Activated CD4-positive, alpha-beta memory T cell treated with anti-CD3 and anti-CD28 coated beads for 36 hours (primary cell): ENCODE measurements at regions not wholly inside any gene's neighbourhood (a gene's known extent, or its start where the extent isn't known, plus 50 kb on each side); places are given as distances from the start of the nearest gene placed in this dataset.

Experiments used
- CTCF ChIA-PET: fragments of 350-600 bp; sonication (Branson Sonifier 250); formaldehyde crosslinking; loops from one replicate; lab custom pipeline; 2021; ENCODE audit warnings: antibody characterized with exemption, inconsistent platforms; lab: Charles Lee
- POLR2A ChIA-PET: fragments of 350-600 bp; sonication (Branson Sonifier 250); formaldehyde crosslinking; loops from one replicate; lab custom pipeline; 2021; ENCODE audit warnings: antibody characterized with exemption; lab: Charles Lee
- DNase-seq: peaks from one replicate; pipeline ENCODE4 v3.0.0-alpha.2; 2020
- H3K27ac Mint-ChIP-seq: one replicate; pipeline ENCODE4 v1.8.0; 2021; ENCODE audit warnings: mixed read lengths
- H3K27me3 Mint-ChIP-seq: one replicate; pipeline ENCODE4 v1.8.0; 2021; ENCODE audit warnings: mixed read lengths
- H3K36me3 Mint-ChIP-seq: one replicate; pipeline ENCODE4 v1.8.0; 2021; ENCODE audit warnings: mixed read lengths
- H3K4me1 Mint-ChIP-seq: one replicate; pipeline ENCODE4 v1.8.0; 2021; ENCODE audit warnings: low read depth, mixed read lengths
- H3K4me3 Mint-ChIP-seq: one replicate; pipeline ENCODE4 v1.8.0; 2021; ENCODE audit warnings: mild to moderate bottlenecking, mixed read lengths
- H3K9me3 Mint-ChIP-seq: one replicate; pipeline ENCODE4 v1.8.0; 2021; ENCODE audit warnings: mixed read lengths
- intact Hi-C: fragments of 100-400 bp; cut with micrococcal nuclease; formaldehyde crosslinking; loops from one replicate; pipeline ENCODE4 v1.15.1; 2023

- Mint-ChIP-seq H3K36me3 (no peaks in the 10 kb centered on the region), H3K27me3 (no peaks in the 10 kb centered on the region), H3K27ac (no peak overlapping the region), H3K4me3 (no peak overlapping the region), H3K9me3 (peaks cover 4% of the 10 kb centered on the region), H3K4me1 (no peaks in the 10 kb centered on the region)
- ChIA-PET POLR2A (no interaction called here), CTCF (no interaction called here)
- intact Hi-C loops = no loop called here
- DNase-seq = no peak
Observed at GRCh38 chr5:117207088-117207668, 632.6 kb upstream of the SEMA6A start.

DNA sequence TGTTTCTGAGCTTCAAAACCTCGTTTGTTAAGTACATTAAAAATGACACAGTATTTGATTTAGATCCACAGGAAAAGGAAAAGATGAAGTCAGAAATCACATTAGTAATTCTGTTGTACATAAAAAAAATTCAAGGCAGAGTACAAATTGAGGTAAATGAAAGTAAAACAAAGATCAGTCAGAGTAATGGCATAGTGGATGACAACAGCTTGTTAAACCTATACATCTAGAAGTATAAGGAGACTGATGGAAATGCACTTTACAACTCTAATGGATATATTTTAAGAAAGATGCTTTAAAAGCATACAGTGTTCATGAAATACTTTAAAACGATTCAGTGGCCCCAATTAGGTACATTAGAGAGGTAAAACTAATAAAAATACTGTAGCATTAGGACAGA is 631.3 kb upstream of the SEMA6A start:
- H3K27ac Mint-ChIP-seq = no peak overlapping the region
- intact Hi-C loops = no loop called here

GRCh38 chr5:117204926-117205869 is 630.6 kb upstream of the SEMA6A start:
- no peak for DNase-seq
- intact Hi-C loops = no loop called here
- POLR2A ChIA-PET = no interaction called here
- no peaks in the 10 kb centered on the region for H3K4me1 Mint-ChIP-seq
- H3K4me3 Mint-ChIP-seq = no peak overlapping the region
- no peak overlapping the region for H3K27ac Mint-ChIP-seq
- no peaks in the 10 kb centered on the region for H3K36me3 Mint-ChIP-seq
- CTCF ChIA-PET = no interaction called here
- H3K9me3 Mint-ChIP-seq = peaks cover 4% of the 10 kb centered on the region
- no peaks in the 10 kb centered on the region for H3K27me3 Mint-ChIP-seq

More for the DNA sequence above, 631.3 kb upstream of the SEMA6A start:
- ChIA-PET POLR2A (no interaction called here), CTCF (no interaction called here)
- no peak overlapping the region for H3K4me3 Mint-ChIP-seq
- H3K36me3 Mint-ChIP-seq = no peaks in the 10 kb centered on the region
- peaks cover 4% of the 10 kb centered on the region for H3K9me3 Mint-ChIP-seq
- H3K27me3 Mint-ChIP-seq = no peaks in the 10 kb centered on the region
- no peaks in the 10 kb centered on the region for H3K4me1 Mint-ChIP-seq
- no peak for DNase-seq

DNA sequence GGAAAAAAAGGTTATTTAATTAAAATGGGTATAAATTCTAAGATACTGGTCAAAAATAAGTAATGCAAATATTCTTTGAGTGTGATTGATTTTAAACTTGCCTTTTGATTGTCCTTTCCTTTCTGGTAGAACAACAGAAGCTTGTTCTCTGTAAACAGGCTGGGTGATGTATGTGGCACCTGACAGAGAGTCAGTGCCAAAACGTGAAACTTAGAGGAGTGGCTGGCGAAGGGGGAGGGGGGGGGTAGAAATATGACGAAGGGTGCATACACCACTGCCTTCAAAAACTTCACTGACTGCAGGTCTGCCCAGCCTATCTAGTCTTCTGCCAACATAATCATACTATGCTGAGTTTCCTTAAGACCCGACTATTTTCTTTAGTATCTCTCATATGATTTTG is 629.8 kb upstream of the SEMA6A start:
- Mint-ChIP-seq H3K4me1 (no peaks in the 10 kb centered on the region), H3K9me3 (peaks cover 4% of the 10 kb centered on the region), H3K27ac (no peak overlapping the region), H3K4me3 (no peak overlapping the region), H3K27me3 (no peaks in the 10 kb centered on the region), H3K36me3 (no peaks in the 10 kb centered on the region)
- POLR2A ChIA-PET = no interaction called here
- CTCF ChIA-PET = no interaction called here
- intact Hi-C loops = no loop called here
- DNase-seq = no peak

GRCh38 chr5:117203584-117203983 is 629.0 kb upstream of the SEMA6A start:
- Mint-ChIP-seq H3K9me3 (peaks cover 4% of the 10 kb centered on the region), H3K36me3 (no peaks in the 10 kb centered on the region), H3K4me3 (no peak overlapping the region), H3K4me1 (no peaks in the 10 kb centered on the region), H3K27me3 (no peaks in the 10 kb centered on the region), H3K27ac (no peak overlapping the region)
- intact Hi-C loops = no loop called here
- DNase-seq = no peak
- CTCF ChIA-PET = no interaction called here
- POLR2A ChIA-PET = no interaction called here

- Mint-ChIP-seq H3K27ac (no peak overlapping the region), H3K36me3 (no peaks in the 10 kb centered on the region), H3K4me3 (no peak overlapping the region), H3K9me3 (no peaks in the 10 kb centered on the region), H3K4me1 (no peaks in the 10 kb centered on the region), H3K27me3 (no peaks in the 10 kb centered on the region)
- intact Hi-C loops = no loop called here
- ChIA-PET POLR2A (no interaction called here), CTCF (no interaction called here)
- no peak for DNase-seq
Observed at GRCh38 chr5:117201001-117201400, 626.4 kb upstream of the SEMA6A start.

DNA sequence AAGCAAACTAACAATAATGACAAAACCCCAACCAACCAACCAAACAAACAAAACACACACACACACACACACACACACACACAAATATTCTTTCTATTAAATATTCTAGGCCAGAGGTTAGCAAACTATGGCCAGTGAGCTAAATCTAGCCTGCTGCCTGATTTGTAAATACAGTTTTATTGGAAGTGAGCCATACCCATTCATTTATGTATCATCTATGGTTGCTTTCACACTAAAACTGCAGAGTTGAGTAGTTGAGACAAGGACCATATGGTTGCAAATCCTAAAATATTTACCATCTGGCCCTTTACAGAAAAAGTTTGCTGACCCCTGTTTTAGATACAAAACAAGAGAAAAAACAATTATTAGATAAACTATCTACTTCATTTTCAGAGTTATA is 620.5 kb upstream of the SEMA6A start:
- Mint-ChIP-seq H3K4me1 (no peaks in the 10 kb centered on the region), H3K36me3 (no peaks in the 10 kb centered on the region), H3K4me3 (no peak overlapping the region), H3K27me3 (no peaks in the 10 kb centered on the region), H3K9me3 (no peaks in the 10 kb centered on the region), H3K27ac (no peak overlapping the region)
- POLR2A ChIA-PET = no interaction called here
- CTCF ChIA-PET = no interaction called here
- DNase-seq = no peak
- intact Hi-C loops = no loop called here

DNA sequence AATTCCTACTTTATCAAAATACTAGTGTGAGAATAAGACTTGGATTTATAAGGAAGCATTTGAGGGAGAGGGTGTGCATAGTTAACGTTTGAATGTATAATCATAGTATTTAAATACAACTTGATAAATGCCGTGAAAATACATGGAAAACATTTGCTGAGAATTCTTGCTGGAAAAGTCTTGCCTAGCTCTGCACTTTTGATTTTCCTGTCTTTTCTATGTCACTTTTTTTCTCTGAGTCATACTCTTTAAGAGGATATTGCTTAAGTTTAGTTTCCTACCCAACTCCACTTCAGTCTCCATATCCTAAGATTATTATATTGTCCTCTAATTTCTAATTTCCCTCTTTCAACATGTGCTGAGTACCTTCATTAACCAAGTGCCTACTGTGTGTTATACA is 616.6 kb upstream of the SEMA6A start:
- DNase-seq = no peak
- POLR2A ChIA-PET = no interaction called here
- no peaks in the 10 kb centered on the region for H3K27me3 Mint-ChIP-seq
- no peaks in the 10 kb centered on the region for H3K36me3 Mint-ChIP-seq
- no peaks in the 10 kb centered on the region for H3K4me1 Mint-ChIP-seq
- intact Hi-C loops = no loop called here
- no peak overlapping the region for H3K4me3 Mint-ChIP-seq
- CTCF ChIA-PET = no interaction called here
- no peaks in the 10 kb centered on the region for H3K9me3 Mint-ChIP-seq
- H3K27ac Mint-ChIP-seq = no peak overlapping the region

- ChIA-PET CTCF (interaction anchor here (0.6 kb wide), 1 partner anchor 1055 kb away, joined by 5 read pairs; no protein-coding TSS in a partner anchor), POLR2A (no interaction called here)
- Mint-ChIP-seq H3K27me3 (no peaks in the 10 kb centered on the region), H3K4me1 (no peaks in the 10 kb centered on the region), H3K4me3 (no peak overlapping the region), H3K27ac (no peak overlapping the region), H3K9me3 (no peaks in the 10 kb centered on the region), H3K36me3 (no peaks in the 10 kb centered on the region)
- no peak for DNase-seq
- intact Hi-C loops = no loop called here
Observed at GRCh38 chr5:117189784-117190183, 615.2 kb upstream of the SEMA6A start.

DNA sequence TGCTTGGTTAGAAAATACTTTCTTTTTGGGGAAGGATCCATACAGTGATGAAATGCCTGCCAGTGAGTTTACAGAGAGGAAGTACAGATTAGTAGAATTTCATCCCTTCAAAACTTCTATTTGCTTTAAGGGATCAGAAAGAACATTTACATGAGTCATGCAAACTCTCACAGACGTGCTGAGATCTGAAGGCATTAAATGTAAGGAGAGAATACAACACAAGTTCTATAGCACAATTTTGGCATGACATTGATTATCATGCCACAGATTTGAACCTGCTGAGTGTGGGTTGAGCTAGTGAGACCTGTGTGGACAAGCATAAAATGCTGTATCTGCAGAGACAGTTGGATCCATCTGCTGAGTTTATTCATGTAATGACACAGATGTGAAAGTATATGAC is 613.6 kb upstream of the SEMA6A start:
- Mint-ChIP-seq H3K4me1 (no peaks in the 10 kb centered on the region), H3K36me3 (no peaks in the 10 kb centered on the region), H3K27me3 (no peaks in the 10 kb centered on the region), H3K4me3 (no peak overlapping the region), H3K9me3 (peaks cover 5% of the 10 kb centered on the region), H3K27ac (no peak overlapping the region)
- intact Hi-C loops = no loop called here
- ChIA-PET CTCF (no interaction called here), POLR2A (no interaction called here)
- DNase-seq = no peak

DNA sequence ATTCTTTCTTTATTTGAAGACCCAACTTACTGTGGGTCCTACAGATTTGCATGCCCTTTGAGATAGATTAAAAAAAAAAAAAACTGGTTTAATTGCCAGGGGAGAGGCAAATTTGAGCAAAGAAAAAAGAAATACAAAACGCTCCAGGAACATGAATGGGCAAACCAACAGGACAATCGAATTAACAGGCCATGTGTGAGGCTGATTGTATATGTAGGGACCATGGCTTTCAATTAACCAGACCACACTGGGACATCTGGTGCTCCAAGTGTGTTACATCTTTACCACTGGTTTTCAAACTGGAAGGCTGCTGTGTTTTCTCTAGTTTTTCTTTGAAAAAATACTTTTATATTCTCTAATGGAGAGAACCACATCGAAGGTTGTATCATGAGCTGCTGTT is 612.1 kb upstream of the SEMA6A start:
- CTCF ChIA-PET = interaction anchor here (0.6 kb wide), 1 partner anchor 964 kb away, joined by 4 read pairs; no protein-coding TSS in a partner anchor
- Mint-ChIP-seq H3K36me3 (no peaks in the 10 kb centered on the region), H3K9me3 (peaks cover 5% of the 10 kb centered on the region), H3K4me1 (no peaks in the 10 kb centered on the region), H3K27me3 (no peaks in the 10 kb centered on the region), H3K4me3 (no peak overlapping the region), H3K27ac (no peak overlapping the region)
- POLR2A ChIA-PET = no interaction called here
- DNase-seq = no peak
- intact Hi-C loops = no loop called here

DNA sequence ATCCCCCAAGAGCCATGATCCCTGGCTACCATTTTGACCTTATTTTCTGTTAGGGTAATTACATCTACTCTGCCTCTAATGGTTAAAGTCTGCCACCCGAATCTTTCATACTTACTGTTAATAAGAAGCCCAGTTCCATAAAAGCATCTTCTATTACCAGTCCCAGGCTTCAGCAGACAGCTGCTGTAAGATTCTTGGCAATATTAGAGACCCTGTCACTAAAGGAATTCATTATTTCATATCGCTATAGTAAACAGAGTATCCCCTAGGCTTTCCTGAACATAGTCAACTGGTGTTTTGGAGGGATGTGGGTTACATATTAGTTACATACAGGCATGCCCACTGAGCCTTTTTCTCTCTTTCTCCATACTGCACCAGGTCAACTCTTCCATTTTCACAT is 608.7 kb upstream of the SEMA6A start:
- no peaks in the 10 kb centered on the region for H3K27me3 Mint-ChIP-seq
- DNase-seq = no peak
- intact Hi-C loops = no loop called here
- ChIA-PET POLR2A (no interaction called here), CTCF (no interaction called here)
- H3K9me3 Mint-ChIP-seq = peaks cover 5% of the 10 kb centered on the region
- no peak overlapping the region for H3K4me3 Mint-ChIP-seq
- H3K4me1 Mint-ChIP-seq = no peaks in the 10 kb centered on the region
- no peaks in the 10 kb centered on the region for H3K36me3 Mint-ChIP-seq
- H3K27ac Mint-ChIP-seq = no peak overlapping the region

DNA sequence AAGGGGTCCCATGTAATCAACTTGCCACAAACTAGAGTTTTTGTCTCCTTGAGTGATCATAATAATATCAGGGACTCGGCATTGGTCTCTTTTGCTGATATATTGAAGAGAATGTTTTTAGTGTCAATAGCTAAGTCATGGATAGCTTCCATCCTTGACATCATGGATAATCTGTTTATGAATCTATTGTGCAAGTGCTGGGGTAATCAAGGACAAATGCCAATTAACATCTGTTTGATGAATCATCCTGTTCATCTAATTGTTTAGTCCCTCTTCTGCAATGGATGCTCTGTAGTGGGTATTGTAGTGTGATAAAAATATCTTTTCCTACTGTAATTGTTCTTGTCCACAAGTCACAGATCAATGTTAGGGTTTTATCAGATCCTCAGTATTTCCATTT is 607.5 kb upstream of the SEMA6A start:
- no peaks in the 10 kb centered on the region for H3K4me1 Mint-ChIP-seq
- H3K27me3 Mint-ChIP-seq = no peaks in the 10 kb centered on the region
- H3K27ac Mint-ChIP-seq = no peak overlapping the region
- ChIA-PET CTCF (no interaction called here), POLR2A (no interaction called here)
- no peak overlapping the region for H3K4me3 Mint-ChIP-seq
- H3K9me3 Mint-ChIP-seq = peaks cover 8% of the 10 kb centered on the region
- no peak for DNase-seq
- intact Hi-C loops = no loop called here
- no peaks in the 10 kb centered on the region for H3K36me3 Mint-ChIP-seq
